Activated CD4-positive, alpha-beta T cell treated with anti-CD3 and anti-CD28 coated beads, Interleukin-2, amount 10 ng/mL, durations not matched to agents 24 days and 14 days (primary cell): ENCODE measurements at regions not wholly inside any gene's neighbourhood (a gene's known extent, or its start where the extent isn't known, plus 50 kb on each side); places are given as distances from the start of the nearest gene placed in this dataset.

Experiments used
- DNase-seq: peaks from one replicate; pipeline ENCODE4 v3.0.0; 2022
- H3K27ac Mint-ChIP-seq: one replicate; pipeline ENCODE4 v1.8.0; 2022; ENCODE audit warnings: mild to moderate bottlenecking, mixed read lengths
- H3K27me3 Mint-ChIP-seq: one replicate; pipeline ENCODE4 v1.8.0; 2022; ENCODE audit warnings: mixed read lengths
- H3K36me3 Mint-ChIP-seq: one replicate; pipeline ENCODE4 v1.8.0; 2022; ENCODE audit warnings: low read depth, mild to moderate bottlenecking, mixed read lengths
- H3K4me1 Mint-ChIP-seq: one replicate; pipeline ENCODE4 v1.8.0; 2021; ENCODE audit warnings: mixed read lengths
- H3K4me3 Mint-ChIP-seq: one replicate; pipeline ENCODE4 v1.8.0; 2022; ENCODE audit warnings: mild to moderate bottlenecking, moderate library complexity, mixed read lengths
- H3K9me3 Mint-ChIP-seq: one replicate; pipeline ENCODE4 v1.8.0; 2021; ENCODE audit warnings: mixed read lengths
- intact Hi-C: fragments of 100-400 bp; cut with micrococcal nuclease; formaldehyde crosslinking; loops from one replicate; pipeline ENCODE4 v1.15.1; 2023

GRCh38 chr4:107203733-107204132 lies 167.6 kb upstream of the DKK2 start:
- intact Hi-C loops, result no loop called here
- H3K4me3 Mint-ChIP-seq, result no peak overlapping the region
- no peak overlapping the region for H3K27ac Mint-ChIP-seq
- no peaks in the 10 kb centered on the region for H3K4me1 Mint-ChIP-seq
- no peak for DNase-seq
- no peaks in the 10 kb centered on the region for H3K36me3 Mint-ChIP-seq
- H3K27me3 Mint-ChIP-seq, result no peaks in the 10 kb centered on the region
- no peaks in the 10 kb centered on the region for H3K9me3 Mint-ChIP-seq

DNA sequence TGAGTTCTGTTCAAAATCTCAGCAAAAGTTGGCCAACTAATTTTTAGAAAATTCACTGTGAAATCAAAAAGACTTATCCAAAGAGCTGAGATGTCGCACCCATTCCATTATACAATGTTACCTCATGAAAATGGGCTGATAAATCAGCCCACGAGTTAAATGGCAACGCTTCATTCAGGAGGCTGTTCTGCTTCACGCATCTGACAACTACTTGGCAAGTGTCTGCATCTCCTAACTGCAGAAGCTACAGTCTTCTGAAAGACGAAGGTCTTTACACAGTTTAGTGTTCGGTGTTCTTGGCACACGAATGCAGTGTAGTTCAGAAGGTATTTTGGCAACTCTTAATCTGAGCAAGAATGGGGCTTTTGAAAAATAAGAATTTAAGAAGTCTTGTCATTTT lies 166.6 kb upstream of the DKK2 start:
- H3K9me3 Mint-ChIP-seq, result no peaks in the 10 kb centered on the region
- intact Hi-C loops, result no loop called here

GRCh38 chr4:107197121-107197520 lies 161.0 kb upstream of the DKK2 start:
- Mint-ChIP-seq H3K9me3 (no peaks in the 10 kb centered on the region), H3K27me3 (no peaks in the 10 kb centered on the region), H3K27ac (no peak overlapping the region), H3K4me3 (no peak overlapping the region), H3K36me3 (no peaks in the 10 kb centered on the region), H3K4me1 (no peaks in the 10 kb centered on the region)
- DNase-seq, result no peak
- intact Hi-C loops, result no loop called here

More for the DNA sequence above, 166.6 kb upstream of the DKK2 start:
- Mint-ChIP-seq H3K36me3 (no peaks in the 10 kb centered on the region), H3K27ac (no peak overlapping the region), H3K4me3 (no peak overlapping the region), H3K27me3 (no peaks in the 10 kb centered on the region), H3K4me1 (no peaks in the 10 kb centered on the region)
- DNase-seq, result no peak

GRCh38 chr4:107196312-107196711 lies 160.2 kb upstream of the DKK2 start:
- Mint-ChIP-seq H3K27me3 (no peaks in the 10 kb centered on the region), H3K4me1 (no peaks in the 10 kb centered on the region), H3K4me3 (no peak overlapping the region), H3K27ac (no peak overlapping the region), H3K9me3 (no peaks in the 10 kb centered on the region), H3K36me3 (no peaks in the 10 kb centered on the region)
- intact Hi-C loops, result no loop called here
- no peak for DNase-seq

DNA sequence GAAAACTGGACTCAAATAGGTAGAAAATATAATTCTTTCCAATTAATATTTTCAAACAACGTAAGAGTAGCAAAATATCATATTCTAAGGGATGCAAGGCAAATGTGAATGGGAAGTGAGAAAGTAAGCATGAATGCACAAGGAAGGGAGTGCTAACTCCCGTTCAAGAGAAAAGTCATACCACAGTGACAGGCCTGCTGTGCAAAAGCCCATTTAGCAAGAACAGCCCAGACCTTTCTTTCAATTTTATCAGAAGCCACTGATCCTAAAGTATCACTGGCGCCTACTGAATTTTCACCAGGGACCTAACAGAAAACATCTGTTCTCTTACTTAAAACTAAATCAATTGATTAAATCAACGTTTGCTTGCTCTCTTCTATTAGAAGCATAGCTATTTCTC lies 157.9 kb upstream of the DKK2 start:
- no peaks in the 10 kb centered on the region for H3K36me3 Mint-ChIP-seq
- no peak for DNase-seq
- no peaks in the 10 kb centered on the region for H3K4me1 Mint-ChIP-seq
- intact Hi-C loops, result no loop called here
- no peaks in the 10 kb centered on the region for H3K27me3 Mint-ChIP-seq
- no peak overlapping the region for H3K4me3 Mint-ChIP-seq
- H3K27ac Mint-ChIP-seq, result no peak overlapping the region
- H3K9me3 Mint-ChIP-seq, result no peaks in the 10 kb centered on the region

- H3K4me1 Mint-ChIP-seq, result no peaks in the 10 kb centered on the region
- intact Hi-C loops, result no loop called here
These were observed 156.5 kb upstream of the DKK2 start for GRCh38 chr4:107192601-107193000.

GRCh38 chr4:107187091-107187490 lies 151.0 kb upstream of the DKK2 start:
- no peaks in the 10 kb centered on the region for H3K9me3 Mint-ChIP-seq
- no peaks in the 10 kb centered on the region for H3K27me3 Mint-ChIP-seq
- DNase-seq, result no peak
- intact Hi-C loops, result no loop called here
- H3K4me3 Mint-ChIP-seq, result no peak overlapping the region
- no peak overlapping the region for H3K27ac Mint-ChIP-seq
- H3K36me3 Mint-ChIP-seq, result no peaks in the 10 kb centered on the region
- no peaks in the 10 kb centered on the region for H3K4me1 Mint-ChIP-seq

More at GRCh38 chr4:107192601-107193000, 156.5 kb upstream of the DKK2 start:
- no peak for DNase-seq
- no peak overlapping the region for H3K4me3 Mint-ChIP-seq
- no peaks in the 10 kb centered on the region for H3K27me3 Mint-ChIP-seq
- no peaks in the 10 kb centered on the region for H3K36me3 Mint-ChIP-seq
- H3K27ac Mint-ChIP-seq, result no peak overlapping the region
- H3K9me3 Mint-ChIP-seq, result no peaks in the 10 kb centered on the region

DNA sequence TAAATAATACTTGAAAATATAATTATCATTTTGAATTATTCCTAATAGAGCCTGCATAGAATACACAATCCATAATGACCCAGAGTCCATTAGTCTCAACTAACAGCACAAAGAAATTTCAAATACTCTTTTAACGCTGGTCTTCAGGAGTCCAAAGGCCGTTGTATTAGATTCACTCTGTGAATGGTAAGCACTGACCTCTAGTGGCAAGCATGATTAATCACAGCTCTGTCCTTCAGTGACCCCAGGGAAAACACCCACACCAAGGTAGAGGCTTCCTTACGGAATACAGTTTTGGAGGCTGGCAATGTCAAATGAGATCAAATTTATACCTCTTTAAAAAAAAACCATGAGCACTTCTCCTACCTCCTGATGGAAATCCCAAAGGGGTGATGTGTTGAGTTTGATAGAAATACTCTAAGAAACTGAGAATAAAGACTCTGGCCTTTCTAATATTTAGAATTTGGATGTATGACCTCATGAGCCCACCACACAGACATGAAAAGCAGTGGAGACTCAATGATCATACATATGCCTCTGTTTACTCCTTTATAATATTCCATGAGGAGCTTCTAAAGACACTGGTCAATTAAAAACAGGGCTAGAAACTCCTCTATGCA lies 147.2 kb upstream of the DKK2 start:
- Mint-ChIP-seq H3K4me1 (no peaks in the 10 kb centered on the region), H3K27ac (no peak overlapping the region), H3K36me3 (no peaks in the 10 kb centered on the region), H3K4me3 (no peak overlapping the region), H3K27me3 (no peaks in the 10 kb centered on the region), H3K9me3 (no peaks in the 10 kb centered on the region)
- intact Hi-C loops, result no loop called here
- peak; percentile 65 for DNase-seq

DNA sequence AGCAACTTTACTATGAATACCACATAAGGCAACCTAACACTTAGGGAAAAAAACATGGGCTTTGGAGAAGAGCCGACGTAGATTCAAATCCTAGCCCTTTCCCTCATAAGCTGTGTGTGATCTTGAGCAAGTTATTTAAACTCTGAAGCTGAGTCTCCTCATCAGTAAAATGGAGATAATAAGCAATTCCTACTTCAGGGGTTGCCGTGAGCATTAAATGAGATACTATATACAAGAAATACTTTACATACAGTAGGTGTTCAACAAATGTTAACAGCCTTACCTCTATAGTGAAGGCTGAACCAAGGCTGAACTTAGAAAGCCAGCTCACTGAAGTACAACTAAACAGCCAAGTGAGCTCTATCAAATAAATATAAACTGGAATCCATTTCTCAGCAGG lies 146.2 kb upstream of the DKK2 start:
- intact Hi-C loops, result no loop called here
- Mint-ChIP-seq H3K4me1 (no peaks in the 10 kb centered on the region), H3K9me3 (no peaks in the 10 kb centered on the region), H3K27me3 (no peaks in the 10 kb centered on the region), H3K36me3 (no peaks in the 10 kb centered on the region), H3K27ac (no peak overlapping the region), H3K4me3 (no peak overlapping the region)
- no peak for DNase-seq

GRCh38 chr4:107166873-107167450 lies 130.8 kb upstream of the DKK2 start:
- H3K36me3 Mint-ChIP-seq, result no peaks in the 10 kb centered on the region
- H3K4me3 Mint-ChIP-seq, result no peak overlapping the region
- H3K27me3 Mint-ChIP-seq, result no peaks in the 10 kb centered on the region
- no peak for DNase-seq
- H3K27ac Mint-ChIP-seq, result no peak overlapping the region
- H3K4me1 Mint-ChIP-seq, result no peaks in the 10 kb centered on the region
- intact Hi-C loops, result no loop called here
- H3K9me3 Mint-ChIP-seq, result no peaks in the 10 kb centered on the region

DNA sequence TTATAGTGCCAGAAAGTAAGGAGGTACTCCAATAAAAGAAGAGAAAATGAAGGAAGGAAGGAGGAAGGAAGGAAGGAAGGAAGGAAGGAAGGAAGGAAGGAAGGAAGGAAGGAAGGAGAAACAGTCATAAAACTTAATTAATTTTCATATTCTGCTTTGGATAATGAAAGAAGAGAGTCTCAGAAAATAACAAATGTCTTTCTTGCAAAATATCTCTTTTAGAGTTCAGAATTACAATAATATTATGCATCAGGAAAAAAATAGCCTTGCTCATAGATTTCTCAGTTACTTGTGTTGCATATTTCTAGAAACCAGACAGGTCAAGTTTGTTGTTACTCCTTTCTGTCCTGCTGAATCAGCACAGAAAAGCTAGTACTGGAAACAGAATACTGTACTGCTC lies 130.1 kb upstream of the DKK2 start:
- H3K4me3 Mint-ChIP-seq, result no peak overlapping the region
- H3K36me3 Mint-ChIP-seq, result no peaks in the 10 kb centered on the region
- no peaks in the 10 kb centered on the region for H3K27me3 Mint-ChIP-seq
- intact Hi-C loops, result no loop called here
- H3K4me1 Mint-ChIP-seq, result no peaks in the 10 kb centered on the region
- no peak for DNase-seq
- no peak overlapping the region for H3K27ac Mint-ChIP-seq
- H3K9me3 Mint-ChIP-seq, result no peaks in the 10 kb centered on the region

DNA sequence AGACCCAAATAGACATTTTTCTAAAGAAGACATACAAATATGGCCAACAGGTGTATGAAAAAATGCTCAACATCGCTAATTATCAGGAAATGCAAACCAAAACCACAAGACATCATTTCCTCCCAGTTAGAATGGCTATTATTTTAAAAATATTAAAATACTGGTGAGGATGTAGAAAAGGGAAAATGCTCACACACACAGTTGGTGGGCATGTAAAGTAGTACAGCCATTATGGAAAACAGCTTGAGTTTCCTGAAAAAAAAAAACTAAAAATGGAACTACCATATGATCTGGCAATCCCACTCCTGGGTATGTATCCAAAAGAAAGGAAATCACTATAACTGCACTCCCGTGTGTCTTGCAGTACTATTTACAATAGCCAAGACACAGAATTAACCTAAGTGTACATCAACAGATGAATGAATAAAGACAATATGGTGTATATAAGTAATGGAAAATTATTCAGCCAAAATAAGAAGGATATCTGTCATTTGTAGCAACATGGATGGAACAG lies 128.9 kb upstream of the DKK2 start:
- Mint-ChIP-seq H3K4me3 (no peak overlapping the region), H3K9me3 (no peaks in the 10 kb centered on the region), H3K27me3 (no peaks in the 10 kb centered on the region), H3K36me3 (no peaks in the 10 kb centered on the region), H3K4me1 (no peaks in the 10 kb centered on the region), H3K27ac (no peak overlapping the region)
- intact Hi-C loops, result no loop called here
- DNase-seq, result no peak

- intact Hi-C loops, result no loop called here
- H3K4me3 Mint-ChIP-seq, result no peak overlapping the region
- H3K36me3 Mint-ChIP-seq, result no peaks in the 10 kb centered on the region
- H3K4me1 Mint-ChIP-seq, result no peaks in the 10 kb centered on the region
- H3K27ac Mint-ChIP-seq, result no peak overlapping the region
- no peaks in the 10 kb centered on the region for H3K9me3 Mint-ChIP-seq
- H3K27me3 Mint-ChIP-seq, result no peaks in the 10 kb centered on the region
- DNase-seq, result no peak
These were observed 120.3 kb upstream of the DKK2 start for GRCh38 chr4:107156443-107156842.

DNA sequence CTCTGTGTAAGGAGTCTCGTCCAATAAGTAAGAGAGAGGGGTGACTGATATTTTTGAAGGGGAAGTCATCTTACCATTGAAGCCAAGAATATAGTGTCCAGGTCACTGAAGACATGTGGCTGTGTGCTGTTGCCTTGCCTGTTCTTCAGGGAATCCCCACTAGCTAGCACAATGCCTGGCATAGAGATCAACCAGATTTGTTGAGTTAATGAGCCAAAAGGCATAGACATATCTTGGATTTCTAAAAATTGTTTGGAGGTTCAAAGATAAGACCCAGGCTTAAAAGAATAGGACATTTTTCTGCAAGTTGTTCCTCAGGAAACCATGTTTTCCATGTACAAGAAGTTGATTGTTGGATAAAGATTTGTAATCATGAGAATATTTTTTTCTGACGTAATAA lies 119.3 kb upstream of the DKK2 start:
- no peaks in the 10 kb centered on the region for H3K27me3 Mint-ChIP-seq
- H3K4me1 Mint-ChIP-seq, result no peaks in the 10 kb centered on the region
- no peak overlapping the region for H3K27ac Mint-ChIP-seq
- no peak overlapping the region for H3K4me3 Mint-ChIP-seq
- DNase-seq, result no peak
- no peaks in the 10 kb centered on the region for H3K36me3 Mint-ChIP-seq
- no peaks in the 10 kb centered on the region for H3K9me3 Mint-ChIP-seq
- intact Hi-C loops, result no loop called here

DNA sequence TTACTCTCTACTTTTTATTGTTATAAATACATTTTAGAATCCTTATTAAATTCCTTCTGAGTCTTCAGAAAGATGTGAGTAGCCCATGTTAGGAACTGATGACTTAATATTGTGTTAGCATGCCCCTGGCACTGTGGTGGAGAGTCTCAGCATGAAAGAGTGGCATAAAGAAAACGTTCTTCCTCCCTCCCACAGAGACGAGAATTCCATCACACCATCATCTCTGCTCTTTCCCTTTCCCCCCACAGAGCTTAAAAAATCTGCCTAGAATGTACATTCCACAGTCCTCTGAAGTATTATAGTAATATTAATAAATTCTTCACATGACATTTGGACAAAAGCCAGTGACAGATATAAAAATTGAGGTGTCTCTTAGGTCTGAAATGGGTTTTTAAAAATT lies 117.8 kb upstream of the DKK2 start:
- intact Hi-C loops, result no loop called here
- Mint-ChIP-seq H3K27ac (no peak overlapping the region), H3K4me3 (no peak overlapping the region), H3K27me3 (no peaks in the 10 kb centered on the region), H3K4me1 (no peaks in the 10 kb centered on the region), H3K9me3 (no peaks in the 10 kb centered on the region), H3K36me3 (no peaks in the 10 kb centered on the region)
- no peak for DNase-seq
